ENCODE measurements at regions not wholly inside any gene's neighbourhood (a gene's known extent, or its start where the extent isn't known, plus 50 kb on each side); places are given as distances from the start of the nearest gene placed in this dataset.
"Not testable (repeated sequence)": the region's sequence is repeated elsewhere in the genome, so short reads cannot be mapped to it uniquely, and the experiment has no call there.

DNA sequence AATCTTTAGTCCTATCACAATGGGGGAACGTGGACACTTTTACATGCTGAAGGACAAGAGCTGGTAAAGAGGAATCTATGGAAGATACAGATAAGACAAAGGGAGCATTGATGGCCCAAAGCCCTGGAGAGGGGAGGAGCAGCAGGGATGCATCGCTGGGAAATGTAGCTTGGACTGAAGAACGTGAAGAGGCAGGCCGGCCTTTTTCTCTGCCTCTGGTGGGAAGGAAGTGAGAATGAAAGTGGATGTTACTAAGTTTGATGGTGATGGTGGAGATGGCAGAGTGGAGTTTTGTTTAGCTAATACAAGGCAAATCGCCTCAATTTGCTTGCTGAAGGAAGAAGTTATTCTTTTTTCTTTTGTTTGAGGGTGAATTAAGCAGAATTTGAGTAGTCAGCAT, 124.6 kb upstream of the TAF11L2 start:
- no peaks in the 10 kb centered on the region for H3K36me3 Mint-ChIP-seq (ENCODE audit: insufficient read depth)
- H3K4me3 Mint-ChIP-seq, result no peak overlapping the region
- DNase-seq (ENCODE audit: low spot score in 2 of 2), result no peak
- no peak for ATAC-seq (replicated peaks; ENCODE audit: extremely low read depth, poor library complexity, severe bottlenecking)
- no peaks in the 10 kb centered on the region for H3K27me3 Mint-ChIP-seq
- H3K4me1 Mint-ChIP-seq, result no peaks in the 10 kb centered on the region
- H3K27ac Mint-ChIP-seq (ENCODE audit: low read depth), result no peak overlapping the region
- H3K9me3 Mint-ChIP-seq, result peaks cover 7% of the 10 kb centered on the region

DNA sequence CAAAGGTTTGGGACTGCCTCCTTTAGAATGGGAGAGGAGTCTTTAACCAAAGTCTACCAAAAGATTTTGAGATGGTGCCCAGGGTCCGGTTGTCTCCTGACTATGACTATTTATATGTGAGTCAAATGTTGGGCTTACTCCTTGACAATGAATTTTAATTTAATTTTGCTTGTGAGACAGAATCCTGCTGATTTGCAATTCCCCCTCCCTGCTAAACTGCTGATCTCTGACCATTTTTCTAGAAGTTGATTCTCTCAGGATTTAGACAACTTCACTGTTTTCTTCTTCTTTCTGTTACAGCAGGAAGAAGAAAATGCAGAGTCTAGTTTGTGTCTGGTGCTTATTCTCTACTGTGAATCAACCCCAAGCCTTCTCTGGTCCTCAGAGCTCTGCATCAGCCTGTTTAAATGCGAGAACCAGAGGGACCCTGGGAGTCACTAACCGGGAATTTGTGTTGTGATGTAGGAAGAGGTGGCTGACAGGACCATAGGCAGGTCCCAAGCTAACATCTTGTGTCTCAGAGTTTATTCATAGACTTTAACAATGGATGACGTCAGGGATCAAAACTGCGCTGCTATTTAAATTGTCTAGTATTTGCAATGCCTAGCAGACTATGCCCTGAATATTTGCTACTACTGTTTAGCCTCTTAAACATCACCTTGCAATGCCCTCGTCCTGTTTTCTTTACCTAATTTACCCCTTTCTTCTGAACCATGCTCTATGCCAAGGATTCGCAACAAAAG, 124.0 kb upstream of the TAF11L2 start:
- H3K36me3 Mint-ChIP-seq (ENCODE audit: insufficient read depth), result no peaks in the 10 kb centered on the region
- no peak overlapping the region for H3K27ac Mint-ChIP-seq (ENCODE audit: low read depth)
- peaks cover 7% of the 10 kb centered on the region for H3K9me3 Mint-ChIP-seq
- ATAC-seq (replicated peaks; ENCODE audit: extremely low read depth, poor library complexity, severe bottlenecking) (no peak), DNase-seq (ENCODE audit: low spot score in 2 of 2) (no peak)
- no peak overlapping the region for H3K4me3 Mint-ChIP-seq
- no peaks in the 10 kb centered on the region for H3K27me3 Mint-ChIP-seq
- H3K4me1 Mint-ChIP-seq, result no peaks in the 10 kb centered on the region

DNA sequence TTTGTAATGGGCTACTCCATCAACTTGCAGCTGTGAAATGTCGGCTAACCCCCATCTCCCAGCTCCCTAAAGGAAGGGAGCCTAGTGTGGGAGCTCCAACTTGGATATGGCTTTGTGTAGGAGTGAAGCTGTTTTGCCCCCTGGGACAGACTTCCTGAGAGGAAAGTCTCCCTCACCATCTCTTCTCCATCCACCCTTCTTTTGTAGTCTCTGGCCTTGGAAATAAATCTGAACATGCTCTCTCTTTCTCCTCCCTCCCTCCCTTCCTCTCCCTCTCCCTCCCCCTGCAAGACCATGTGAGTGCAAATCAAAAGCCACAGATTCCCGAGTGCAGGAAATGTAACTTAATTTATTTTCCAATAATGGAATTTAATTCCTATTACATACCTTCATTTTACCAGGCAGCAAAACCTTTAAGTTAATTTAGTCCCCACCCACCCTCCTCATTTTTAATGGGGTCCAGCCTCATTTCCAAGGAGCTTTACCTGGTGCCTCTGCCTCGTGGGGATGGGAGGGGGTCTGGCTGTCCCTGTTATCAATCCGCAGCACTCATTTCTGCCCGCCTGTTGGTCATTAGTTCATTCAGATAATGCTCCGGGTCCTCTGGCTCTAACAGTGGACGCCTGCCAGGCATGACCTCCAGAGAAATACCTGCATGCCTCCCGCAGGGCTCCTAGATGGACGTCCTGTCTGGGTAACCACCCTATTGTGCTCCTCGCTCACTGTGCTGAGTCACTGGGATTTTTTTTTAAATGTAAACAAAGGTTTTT, 122.9 kb upstream of the TAF11L2 start:
- Mint-ChIP-seq H3K36me3 (ENCODE audit: insufficient read depth) (no peaks in the 10 kb centered on the region), H3K4me3 (no peak overlapping the region), H3K9me3 (peaks cover 7% of the 10 kb centered on the region), H3K4me1 (no peaks in the 10 kb centered on the region), H3K27ac (ENCODE audit: low read depth) (no peak overlapping the region), H3K27me3 (no peaks in the 10 kb centered on the region)
- ATAC-seq (replicated peaks; ENCODE audit: extremely low read depth, poor library complexity, severe bottlenecking), result no peak
- no peak for DNase-seq (ENCODE audit: low spot score in 2 of 2)

DNA sequence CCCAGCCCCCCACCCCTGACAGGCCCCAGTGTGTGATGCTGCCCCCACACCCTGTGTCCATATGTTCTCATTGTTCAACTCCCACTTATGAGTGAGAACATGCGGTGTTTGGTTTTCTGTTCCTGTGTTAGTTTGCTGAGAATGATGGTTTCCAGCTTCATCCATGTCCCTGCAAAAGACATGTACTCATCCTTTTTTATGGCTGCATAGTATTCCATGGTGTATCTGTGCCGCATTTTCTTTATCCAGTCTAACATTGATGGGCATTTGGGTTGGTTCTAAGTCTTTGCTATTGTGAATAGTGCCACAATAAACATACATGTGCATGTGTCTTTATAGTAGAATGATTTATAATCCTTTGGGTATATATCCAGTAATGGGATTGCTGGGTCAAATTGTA, 122.1 kb upstream of the TAF11L2 start:
- not testable (repeated sequence) for ATAC-seq (replicated peaks; ENCODE audit: extremely low read depth, poor library complexity, severe bottlenecking); H3K27me3 Mint-ChIP-seq; DNase-seq (ENCODE audit: low spot score in 2 of 2); H3K4me1 Mint-ChIP-seq; H3K4me3 Mint-ChIP-seq; H3K9me3 Mint-ChIP-seq; H3K36me3 Mint-ChIP-seq (ENCODE audit: insufficient read depth); H3K27ac Mint-ChIP-seq (ENCODE audit: low read depth)

DNA sequence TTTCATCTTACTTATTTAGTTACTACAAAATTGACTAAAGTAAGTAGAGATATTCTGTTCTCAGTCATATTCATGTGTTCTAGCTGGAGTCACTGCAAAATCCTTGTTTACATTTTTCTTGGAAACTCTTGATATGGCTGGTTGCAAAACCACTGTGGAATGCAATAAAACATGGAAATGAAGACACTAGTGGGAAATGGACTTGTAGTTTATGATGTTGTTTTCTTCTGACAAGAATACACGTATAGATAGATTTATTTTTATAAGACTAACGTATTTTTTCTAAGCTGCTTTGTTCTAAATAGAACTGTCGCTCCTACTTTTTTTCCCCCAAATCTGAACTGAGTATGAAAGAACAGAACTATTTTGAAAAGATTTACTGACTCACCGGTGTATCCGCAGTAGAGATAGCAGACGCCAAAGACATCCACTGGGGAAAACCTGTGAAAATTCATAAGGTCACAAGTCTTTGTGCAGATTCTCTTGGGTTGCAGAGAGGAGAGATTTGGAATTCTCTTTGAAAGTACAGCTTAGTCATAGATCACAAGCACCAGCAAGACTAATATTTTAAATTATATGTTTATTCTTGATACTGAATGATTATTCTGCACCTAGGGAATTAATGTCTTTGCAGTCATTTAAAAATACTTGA, 119.6 kb upstream of the TAF11L2 start:
- ATAC-seq (replicated peaks; ENCODE audit: extremely low read depth, poor library complexity, severe bottlenecking) (no peak), DNase-seq (ENCODE audit: low spot score in 2 of 2) (no peak)
- Mint-ChIP-seq H3K4me1 (no peaks in the 10 kb centered on the region), H3K27ac (ENCODE audit: low read depth) (no peak overlapping the region), H3K27me3 (no peaks in the 10 kb centered on the region), H3K9me3 (peaks cover 2% of the 10 kb centered on the region), H3K4me3 (no peak overlapping the region), H3K36me3 (ENCODE audit: insufficient read depth) (no peaks in the 10 kb centered on the region)

DNA sequence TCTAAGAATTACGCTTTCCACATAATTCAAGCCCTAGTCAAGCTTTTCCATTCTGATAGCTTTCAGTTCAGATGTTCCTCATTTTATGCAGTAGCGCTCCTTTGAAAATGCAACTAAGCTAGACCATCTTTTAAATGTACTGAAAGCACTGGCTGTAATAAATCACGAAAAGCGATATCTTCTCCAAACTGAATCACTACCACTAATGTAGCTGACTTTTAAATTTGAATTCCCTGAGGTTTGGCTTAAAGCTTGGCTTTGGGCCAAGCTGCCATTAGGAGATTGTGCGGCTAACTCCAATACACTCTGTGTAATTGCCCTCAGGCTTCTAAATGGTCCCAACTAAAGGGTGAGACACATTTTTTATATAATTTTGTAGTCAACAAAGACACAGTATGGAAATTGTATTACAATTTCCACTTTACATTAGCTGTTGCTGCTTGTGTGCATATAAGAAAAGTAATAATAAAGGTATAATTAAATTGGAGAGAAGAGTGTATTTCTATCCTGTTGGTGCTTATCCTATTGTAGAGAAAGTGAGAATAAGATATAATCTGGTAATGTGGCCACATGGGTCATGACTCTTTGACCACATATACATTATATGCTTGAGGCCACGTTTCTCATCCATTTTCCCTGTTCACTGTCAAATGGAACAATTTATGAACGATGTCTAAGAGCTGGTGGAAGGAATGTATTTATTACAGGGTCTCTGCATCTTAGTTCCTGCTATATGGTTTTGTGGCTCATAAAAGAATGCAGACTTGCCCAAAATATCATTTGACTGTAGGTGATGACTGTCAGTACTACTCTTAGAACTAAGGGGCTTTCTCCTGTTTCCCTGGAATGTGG, 118.7 kb upstream of the TAF11L2 start:
- Mint-ChIP-seq H3K4me3 (no peak overlapping the region), H3K4me1 (no peaks in the 10 kb centered on the region), H3K36me3 (ENCODE audit: insufficient read depth) (no peaks in the 10 kb centered on the region), H3K9me3 (no peaks in the 10 kb centered on the region), H3K27me3 (no peaks in the 10 kb centered on the region), H3K27ac (ENCODE audit: low read depth) (no peak overlapping the region)
- ATAC-seq (replicated peaks; ENCODE audit: extremely low read depth, poor library complexity, severe bottlenecking) (no peak), DNase-seq (ENCODE audit: low spot score in 2 of 2) (no peak)

DNA sequence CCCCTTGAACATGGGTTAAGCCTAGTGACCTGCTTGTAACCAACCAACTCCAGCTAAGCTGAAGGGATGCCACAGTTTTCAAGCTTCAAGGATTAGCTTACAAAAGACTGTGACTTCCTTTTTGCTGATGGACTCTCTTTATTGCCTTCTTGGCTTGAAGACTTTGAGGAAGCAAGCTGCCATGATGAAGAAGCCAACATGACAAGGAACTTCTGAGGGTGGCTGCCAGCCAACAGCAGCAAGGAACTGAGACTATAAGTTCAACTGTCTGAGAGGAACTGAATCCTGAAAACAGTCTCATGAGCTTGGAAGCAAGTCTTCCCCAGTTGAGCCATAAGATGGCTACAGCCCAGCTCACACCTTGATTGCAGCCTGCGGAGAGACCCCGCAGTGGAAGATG, 116.1 kb upstream of the TAF11L2 start:
- no peak for DNase-seq (ENCODE audit: low spot score in 2 of 2)
- no peak overlapping the region for H3K27ac Mint-ChIP-seq (ENCODE audit: low read depth)
- peaks cover 6% of the 10 kb centered on the region for H3K9me3 Mint-ChIP-seq
- ATAC-seq (replicated peaks; ENCODE audit: extremely low read depth, poor library complexity, severe bottlenecking), result no peak
- no peaks in the 10 kb centered on the region for H3K27me3 Mint-ChIP-seq
- H3K4me3 Mint-ChIP-seq, result no peak overlapping the region
- no peaks in the 10 kb centered on the region for H3K36me3 Mint-ChIP-seq (ENCODE audit: insufficient read depth)
- no peaks in the 10 kb centered on the region for H3K4me1 Mint-ChIP-seq

DNA sequence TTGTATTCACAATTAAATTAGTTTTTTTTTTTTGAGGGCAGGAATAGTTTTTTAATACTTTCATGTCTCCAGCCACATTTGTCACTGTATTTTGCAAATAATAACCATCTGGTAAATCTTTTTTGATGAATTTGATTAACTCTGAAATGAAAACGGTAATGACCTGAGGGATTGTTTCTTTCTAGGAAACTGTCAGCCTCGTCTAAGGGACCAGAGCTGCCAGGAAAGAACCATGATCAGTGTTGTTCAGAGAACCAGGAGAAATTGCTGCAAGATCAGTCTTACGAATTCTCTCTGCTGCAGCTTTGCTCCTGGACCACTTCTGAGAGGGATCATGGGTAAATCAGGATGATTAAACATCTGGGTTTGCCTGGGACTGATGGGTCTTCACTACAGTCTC, 114.5 kb upstream of the TAF11L2 start:
- Mint-ChIP-seq H3K27ac (ENCODE audit: low read depth) (no peak overlapping the region), H3K4me1 (no peaks in the 10 kb centered on the region), H3K36me3 (ENCODE audit: insufficient read depth) (no peaks in the 10 kb centered on the region), H3K27me3 (no peaks in the 10 kb centered on the region), H3K4me3 (no peak overlapping the region), H3K9me3 (peaks cover 6% of the 10 kb centered on the region)
- no peak for ATAC-seq (replicated peaks; ENCODE audit: extremely low read depth, poor library complexity, severe bottlenecking)
- no peak for DNase-seq (ENCODE audit: low spot score in 2 of 2)

DNA sequence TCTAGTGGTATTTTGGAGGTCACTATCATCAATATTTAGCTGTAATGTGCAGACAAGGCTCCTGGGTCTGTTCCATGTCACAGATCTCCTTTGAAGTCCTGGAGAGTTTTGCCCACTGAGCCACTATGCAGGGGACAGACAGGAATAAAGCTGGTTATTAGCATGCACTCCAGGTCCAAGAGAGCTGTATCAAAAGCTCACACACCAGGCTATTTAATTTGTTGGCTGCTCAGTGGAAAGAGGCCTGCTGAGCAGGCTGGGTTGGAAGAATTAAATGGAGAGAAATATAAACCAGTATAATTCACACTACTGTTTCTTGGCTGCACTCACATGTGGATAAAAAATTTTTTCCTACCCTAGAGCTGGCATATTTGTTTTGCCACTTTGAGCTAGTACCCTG, 113.8 kb upstream of the TAF11L2 start:
- ATAC-seq (replicated peaks; ENCODE audit: extremely low read depth, poor library complexity, severe bottlenecking) (no peak), DNase-seq (ENCODE audit: low spot score in 2 of 2) (no peak)
- no peaks in the 10 kb centered on the region for H3K27me3 Mint-ChIP-seq
- H3K9me3 Mint-ChIP-seq, result peaks cover 6% of the 10 kb centered on the region
- no peaks in the 10 kb centered on the region for H3K4me1 Mint-ChIP-seq
- no peak overlapping the region for H3K27ac Mint-ChIP-seq (ENCODE audit: low read depth)
- H3K36me3 Mint-ChIP-seq (ENCODE audit: insufficient read depth), result no peaks in the 10 kb centered on the region
- H3K4me3 Mint-ChIP-seq, result no peak overlapping the region

DNA sequence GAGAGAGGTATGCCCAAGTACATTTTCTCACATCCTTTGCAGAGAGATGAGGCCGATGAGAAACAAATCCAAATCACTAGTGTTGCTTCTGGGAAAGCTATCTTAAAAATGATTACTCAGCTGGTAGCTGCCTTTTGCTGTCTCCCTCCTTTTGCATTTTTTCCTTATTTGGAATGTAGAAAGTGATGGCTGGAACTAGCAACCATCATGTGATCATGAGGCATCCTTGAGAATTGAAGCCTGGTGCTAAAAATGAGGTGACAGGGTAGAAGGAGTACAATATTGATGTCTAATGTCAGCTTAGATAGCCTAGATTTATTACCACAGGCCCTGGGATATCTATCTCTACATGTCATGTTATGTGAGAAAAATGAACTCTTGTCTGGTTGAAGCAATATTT, 109.3 kb upstream of the TAF11L2 start:
- Mint-ChIP-seq H3K4me3 (no peak overlapping the region), H3K27ac (ENCODE audit: low read depth) (no peak overlapping the region), H3K9me3 (peaks cover 6% of the 10 kb centered on the region), H3K36me3 (ENCODE audit: insufficient read depth) (peaks cover 2% of the 10 kb centered on the region), H3K4me1 (no peaks in the 10 kb centered on the region), H3K27me3 (no peaks in the 10 kb centered on the region)
- no peak for DNase-seq (ENCODE audit: low spot score in 2 of 2)
- ATAC-seq (replicated peaks; ENCODE audit: extremely low read depth, poor library complexity, severe bottlenecking), result no peak

DNA sequence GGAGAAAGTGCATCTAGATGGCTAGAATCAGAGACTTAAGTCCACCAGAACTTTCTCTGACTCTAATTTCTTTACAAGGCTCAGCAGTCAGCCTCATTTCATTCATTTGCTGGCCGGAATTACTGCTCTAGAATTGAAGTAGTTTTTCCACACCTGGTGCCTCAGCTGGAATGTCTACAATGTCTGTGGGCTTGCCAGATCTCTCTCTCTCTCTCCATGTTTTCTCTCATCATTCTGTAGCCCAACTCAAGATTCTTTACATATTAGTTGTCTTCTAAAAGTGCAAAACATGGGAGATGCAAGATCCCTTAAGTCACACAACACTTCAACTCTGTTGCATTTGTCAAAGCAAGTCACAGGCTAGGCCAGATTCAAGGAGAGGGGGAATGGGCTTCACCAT, 103.9 kb upstream of the TAF11L2 start:
- no peaks in the 10 kb centered on the region for H3K4me1 Mint-ChIP-seq
- no peaks in the 10 kb centered on the region for H3K27me3 Mint-ChIP-seq
- H3K36me3 Mint-ChIP-seq (ENCODE audit: insufficient read depth), result peaks cover 2% of the 10 kb centered on the region
- H3K27ac Mint-ChIP-seq (ENCODE audit: low read depth), result no peak overlapping the region
- ATAC-seq (replicated peaks; ENCODE audit: extremely low read depth, poor library complexity, severe bottlenecking) (no peak), DNase-seq (ENCODE audit: low spot score in 2 of 2) (no peak)
- H3K9me3 Mint-ChIP-seq, result peaks cover 11% of the 10 kb centered on the region
- H3K4me3 Mint-ChIP-seq, result no peak overlapping the region

DNA sequence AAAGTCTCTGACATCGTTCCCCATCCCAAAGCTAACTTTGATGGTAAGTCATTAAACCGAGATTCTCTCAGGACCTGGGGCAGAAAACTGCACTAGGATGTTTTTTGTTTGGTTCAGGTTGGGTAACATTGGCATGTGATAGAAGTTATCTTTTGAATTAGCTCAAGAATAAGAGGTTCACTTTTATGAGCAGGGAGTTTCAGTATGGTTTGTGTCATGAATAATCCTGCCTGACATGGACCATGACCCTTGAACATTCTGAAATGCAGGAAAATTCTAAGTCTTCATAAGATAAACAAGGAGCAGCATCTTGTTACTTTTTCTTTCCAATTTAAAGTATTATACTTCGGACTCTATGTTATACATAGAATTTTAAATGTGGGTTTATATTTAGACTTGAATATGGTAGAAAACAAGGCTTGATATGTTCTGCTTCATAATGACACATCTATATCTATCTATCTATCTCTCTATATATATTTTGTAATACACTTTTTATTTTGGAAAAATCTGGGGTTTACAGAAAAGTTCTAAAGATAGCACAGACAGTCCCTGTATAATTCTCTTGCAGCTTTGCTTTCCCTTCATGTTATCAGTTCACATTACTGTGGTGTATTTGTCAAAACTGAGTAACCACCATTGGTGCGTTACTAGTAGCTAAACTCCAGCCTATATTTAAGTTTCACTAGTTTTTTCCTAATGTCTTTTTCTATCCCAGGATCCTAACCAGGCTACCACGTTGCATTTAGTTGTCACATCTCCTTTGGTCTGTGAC, 102.7 kb upstream of the TAF11L2 start:
- Mint-ChIP-seq H3K27ac (ENCODE audit: low read depth) (no peak overlapping the region), H3K27me3 (no peaks in the 10 kb centered on the region), H3K4me3 (no peak overlapping the region), H3K4me1 (no peaks in the 10 kb centered on the region), H3K9me3 (peaks cover 11% of the 10 kb centered on the region), H3K36me3 (ENCODE audit: insufficient read depth) (peaks cover 2% of the 10 kb centered on the region)
- no peak for DNase-seq (ENCODE audit: low spot score in 2 of 2)
- ATAC-seq (replicated peaks; ENCODE audit: extremely low read depth, poor library complexity, severe bottlenecking), result no peak

All from central memory CD8-positive, alpha-beta T cell (primary cell).